Brain microvascular endothelial cell (primary cell): ENCODE measurements at regions not wholly inside any gene's neighbourhood (a gene's known extent, or its start where the extent isn't known, plus 50 kb on each side); places are given as distances from the start of the nearest gene placed in this dataset.

ENCODE experiments used
- DNase-seq: peaks from one replicate; pipeline ENCODE4 v3.0.0-alpha.2; 2020
- H3K27ac ChIP-seq: fragments of 250-450 bp; sonication (Bioruptor Pico); 2 replicates; pipeline ENCODE4 v1.5.1; 2020; ENCODE audit warnings: mild to moderate bottlenecking, moderate library complexity
- H3K27me3 ChIP-seq: fragments of 250-450 bp; sonication (Bioruptor Pico); replicated peaks from 2 replicates; pipeline ENCODE4 v1.5.1; 2020; ENCODE audit warnings: mild to moderate bottlenecking
- H3K36me3 ChIP-seq: fragments of 250-450 bp; sonication (Bioruptor Pico); replicated peaks from 2 replicates; pipeline ENCODE4 v1.5.1; 2020; ENCODE audit warnings: mild to moderate bottlenecking
- H3K4me3 ChIP-seq: 2 replicates; pipeline ENCODE4 v1.5.1; 2011; ENCODE audit warnings: low read depth, mild to moderate bottlenecking, control low read depth, low read length, moderate library complexity
- CTCF ChIP-seq: IDR thresholded peaks from 2 replicates; pipeline ENCODE4 v1.5.1; 2011; ENCODE audit warnings: low read depth, mild to moderate bottlenecking, moderate library complexity, low read length, control low read depth, inconsistent platforms; ENCODE audit errors: missing control alignments
- in situ Hi-C: cut with HindIII; loops from 2 replicates; pipeline ENCODE4 v1.10.0; 2017; ENCODE audit warnings: low sequenced_read_pairs, low pct_ligation_motif_present

- DNase-seq, result no peak
- Histone ChIP-seq H3K4me3 (no peak overlapping the region), H3K36me3 (no peaks in the 10 kb centered on the region), H3K27ac (no peak overlapping the region), H3K27me3 (no peaks in the 10 kb centered on the region)
- TF ChIP-seq CTCF, result no peak
- in situ Hi-C loops, result no loop called here
Observed at GRCh38 chr1:50266509-50266908, 156.7 kb downstream of the DMRTA2 start.

GRCh38 chr1:50265790-50266314 lies 157.1 kb downstream of the ELAVL4 start:
- in situ Hi-C loops, result no loop called here
- Histone ChIP-seq H3K4me3 (no peak overlapping the region), H3K27ac (no peak overlapping the region), H3K36me3 (no peaks in the 10 kb centered on the region), H3K27me3 (no peaks in the 10 kb centered on the region)
- no peak for DNase-seq
- TF ChIP-seq CTCF, result no peak

GRCh38 chr1:50264590-50264989 lies 155.9 kb downstream of the ELAVL4 start:
- no peak for TF ChIP-seq CTCF
- Histone ChIP-seq H3K27ac (no peak overlapping the region), H3K4me3 (no peak overlapping the region), H3K36me3 (no peaks in the 10 kb centered on the region), H3K27me3 (no peaks in the 10 kb centered on the region)
- no peak for DNase-seq
- in situ Hi-C loops, result no loop called here

GRCh38 chr1:50262436-50262835 lies 153.7 kb downstream of the ELAVL4 start:
- Histone ChIP-seq H3K27ac (no peak overlapping the region), H3K27me3 (no peaks in the 10 kb centered on the region), H3K4me3 (no peak overlapping the region), H3K36me3 (no peaks in the 10 kb centered on the region)
- DNase-seq, result no peak
- no peak for TF ChIP-seq CTCF
- in situ Hi-C loops, result no loop called here

GRCh38 chr1:50261951-50262350 lies 153.2 kb downstream of the ELAVL4 start:
- H3K4me3 ChIP-seq, result no peak overlapping the region
- no peaks in the 10 kb centered on the region for H3K36me3 ChIP-seq
- H3K27me3 ChIP-seq, result no peaks in the 10 kb centered on the region
- H3K27ac ChIP-seq, result no peak overlapping the region
- in situ Hi-C loops, result no loop called here
- no peak for TF ChIP-seq CTCF
- DNase-seq, result no peak

GRCh38 chr1:50257940-50258685 lies 149.4 kb downstream of the ELAVL4 start:
- in situ Hi-C loops, result no loop called here

More at GRCh38 chr1:50257940-50258685, 149.4 kb downstream of the ELAVL4 start:
- TF ChIP-seq CTCF, result no peak
- no peaks in the 10 kb centered on the region for H3K36me3 ChIP-seq
- H3K27me3 ChIP-seq, result no peaks in the 10 kb centered on the region
- H3K27ac ChIP-seq, result no peak overlapping the region
- H3K4me3 ChIP-seq, result no peak overlapping the region
- DNase-seq, result no peak
